SK-N-SH (cell line): ENCODE measurements at regions not wholly inside any gene's neighbourhood (a gene's known extent, or its start where the extent isn't known, plus 50 kb on each side); places are given as distances from the start of the nearest gene placed in this dataset.

ENCODE experiments used
- CTCF ChIA-PET: fragments of 300-600, 350-600 bp; formaldehyde crosslinking; extraction: SDS; loops from one replicate; lab custom pipeline; 2021; lab: Yijun Ruan, JAX
- POLR2A ChIA-PET: fragments of 350-600 bp; sonication (Branson Sonifier 250); formaldehyde crosslinking; extraction: SDS; loops from one replicate; lab custom pipeline; 2020; ENCODE audit warnings: antibody characterized with exemption, inconsistent platforms; lab: Yijun Ruan, JAX
- DNase-seq: peaks from one replicate; pipeline ENCODE4 v3.0.0; 2012
- H2AFZ ChIP-seq: fragments of 200-600 bp; sonication (generic); 2 replicates; pipeline ENCODE4 v1.8.1; 2016; ENCODE audit warnings: antibody characterized with exemption, mild to moderate bottlenecking, low read depth
- H3F3A ChIP-seq: fragments of 200-600 bp; sonication (generic); replicated peaks from 2 replicates; pipeline ENCODE3; 2016; ENCODE audit warnings: antibody characterized with exemption, mild to moderate bottlenecking; ENCODE audit not compliant: insufficient read depth
- H3K27ac ChIP-seq, 2 experiments: fragments of 200-500 bp in 1 of 2; fragments of 200-600 bp in 1 of 2; sonication (Bioruptor generic) in 1 of 2; sonication (generic), shearing (Covaris generic) in 1 of 2; 2 replicates each; pipeline versions ENCODE4 v1.5.1 to v1.6.1; 2014 to 2016; ENCODE audit warnings: low read depth in 2 of 2, inconsistent platforms in 1 of 2, low read length in 1 of 2, mild to moderate bottlenecking in 1 of 2, mixed read lengths in 1 of 2
- H3K27me3 ChIP-seq: fragments of 200-600 bp; sonication (generic), shearing (Covaris generic); 2 replicates; pipeline ENCODE4 v1.6.1; 2016; ENCODE audit warnings: mixed run types; ENCODE audit not compliant: insufficient read depth
- H3K36me3 ChIP-seq, 2 experiments: fragments of 200-500 bp in 1 of 2; fragments of 200-600 bp in 1 of 2; sonication (Bioruptor generic) in 1 of 2; sonication (generic) in 1 of 2; replicated peaks in 1 of 2; 2 replicates each; pipeline versions ENCODE3 to v1.5.1; 2014 to 2016; ENCODE audit warnings: low read length in 1 of 2, mild to moderate bottlenecking in 1 of 2; ENCODE audit not compliant: insufficient read depth in 2 of 2, control insufficient read depth in 1 of 2
- H3K4me1 ChIP-seq, 2 experiments: fragments of 200-500 bp in 1 of 2; fragments of 200-600 bp in 1 of 2; sonication (Bioruptor generic) in 1 of 2; sonication (generic), shearing (Covaris generic) in 1 of 2; 2 replicates each; pipeline versions ENCODE4 v1.5.1 to v1.6.1; 2014 to 2016; ENCODE audit warnings: low read depth in 1 of 2, low read length in 1 of 2, mixed run types in 1 of 2; ENCODE audit not compliant: insufficient read depth in 2 of 2, control insufficient read depth in 1 of 2
- H3K4me2 ChIP-seq: fragments of 200-600 bp; sonication (generic), shearing (Covaris generic); 2 replicates; pipeline ENCODE4 v1.6.1; 2017; ENCODE audit warnings: mixed run types
- H3K4me3 ChIP-seq, 2 experiments: fragments of 200-500 bp in 1 of 2; fragments of 200-600 bp in 1 of 2; sonication (Bioruptor generic) in 1 of 2; sonication (generic), shearing (Covaris generic) in 1 of 2; 2 replicates each; pipeline versions ENCODE4 v1.5.1 to v1.8.1; 2014 to 2016; ENCODE audit warnings: low read depth in 2 of 2, inconsistent platforms in 1 of 2, low read length in 1 of 2, mild to moderate bottlenecking in 1 of 2, mixed read lengths in 1 of 2, moderate library complexity in 1 of 2
- H3K79me2 ChIP-seq: fragments of 200-600 bp; sonication (generic); 2 replicates; pipeline ENCODE4 v1.8.1; 2017; ENCODE audit warnings: mild to moderate bottlenecking; ENCODE audit not compliant: insufficient read depth
- H3K9ac ChIP-seq: fragments of 200-600 bp; sonication (generic); 2 replicates; pipeline ENCODE4 v1.6.1; 2017; ENCODE audit warnings: mixed run types
- H3K9me2 ChIP-seq: fragments of 200-600 bp; sonication (generic); 2 replicates; pipeline ENCODE4 v1.6.1; 2017; ENCODE audit warnings: mixed run types
- H3K9me3 ChIP-seq: fragments of 200-600 bp; sonication (generic); 2 replicates; pipeline ENCODE4 v1.6.1; 2017; ENCODE audit warnings: mixed run types, mild to moderate bottlenecking, moderate library complexity
- H4K20me1 ChIP-seq: fragments of 200-600 bp; sonication (generic); 2 replicates; pipeline ENCODE4 v1.6.1; 2017; ENCODE audit warnings: mild to moderate bottlenecking, mixed run types; ENCODE audit not compliant: insufficient read depth
- CHD2 ChIP-seq: fragments of 150-350 bp; IDR thresholded peaks from 2 replicates; pipeline ENCODE4 v1.6.1; 2018; ENCODE audit warnings: low read length; ENCODE audit not compliant: partially characterized antibody
- CTCF ChIP-seq: fragments of 200-600 bp; sonication (generic); IDR thresholded peaks from 2 replicates; pipeline ENCODE4 v1.6.1; 2017; ENCODE audit warnings: antibody characterized with exemption, mild to moderate bottlenecking, moderate library complexity
- FOXJ3 ChIP-seq: sonication (generic); formaldehyde crosslinking; IDR thresholded peaks from 2 replicates; pipeline ENCODE4 v1.5.1; 2020; ENCODE audit warnings: mild to moderate bottlenecking, missing genetic modification reagents
- FOXM1 ChIP-seq: IDR thresholded peaks from 2 replicates; pipeline ENCODE4 v1.4.0; 2012; ENCODE audit warnings: low read depth, mild to moderate bottlenecking
- IRF3 ChIP-seq: fragments of 150-350 bp; IDR thresholded peaks from 2 replicates; pipeline ENCODE4 v1.6.1; 2016; ENCODE audit warnings: mild to moderate bottlenecking, low read depth, low read length
- JUND ChIP-seq: IDR thresholded peaks from 2 replicates; pipeline ENCODE4 v1.4.0; 2012
- MXI1 ChIP-seq: IDR thresholded peaks from 2 replicates; pipeline ENCODE4 v1.6.1; 2012; ENCODE audit warnings: mild to moderate bottlenecking, low read depth, low read length, improper control_type of control experiment
- NFIC ChIP-seq: IDR thresholded peaks from 2 replicates; pipeline ENCODE4 v1.4.0; 2012; ENCODE audit warnings: borderline replicate concordance
- POLR2AphosphoS5 ChIP-seq: IDR thresholded peaks from 2 replicates; pipeline ENCODE4 v1.6.1; 2012; ENCODE audit warnings: low read depth, low read length
- REST ChIP-seq: IDR thresholded peaks from 2 replicates; pipeline ENCODE4 v1.6.1; 2012; ENCODE audit warnings: mild to moderate bottlenecking, low read depth, low read length, moderate library complexity
- RFX5 ChIP-seq: IDR thresholded peaks from 2 replicates; pipeline ENCODE4 v1.6.1; 2012; ENCODE audit warnings: mild to moderate bottlenecking, improper control_type of control experiment, low read length
- RXRA ChIP-seq: IDR thresholded peaks from 2 replicates; pipeline ENCODE4 v1.4.0; 2012; ENCODE audit warnings: low read depth, mild to moderate bottlenecking, borderline replicate concordance
- TCF12 ChIP-seq: IDR thresholded peaks from 2 replicates; pipeline ENCODE4 v1.4.0; 2012
- TEAD4 ChIP-seq: IDR thresholded peaks from 2 replicates; pipeline ENCODE4 v1.4.0; 2012; ENCODE audit warnings: mild to moderate bottlenecking, borderline replicate concordance; ENCODE audit not compliant: insufficient read depth
- WGBS: methylation state at CpG from one replicate; pipeline ENCODE4 v1.1.6; 2017; ENCODE audit warnings: low lambda C conversion rate; 5-methylcytosine and 5-hydroxymethylcytosine counted together

- ChIA-PET CTCF (no interaction called here), POLR2A (no interaction called here)
- Histone ChIP-seq H3K9me3 (no peaks in the 10 kb centered on the region), H4K20me1 (no peaks in the 10 kb centered on the region), H3K9ac (no peak overlapping the region), H3K79me2 (no peaks in the 10 kb centered on the region), H2AFZ (no peak overlapping the region), H3K4me1 (no peaks in the 10 kb centered on the region), H3K36me3 (no peaks in the 10 kb centered on the region), H3K27ac (no peak overlapping the region), H3K27me3 (no peaks in the 10 kb centered on the region), H3F3A (no peaks in the 10 kb centered on the region), H3K9me2 (no peaks in the 10 kb centered on the region), H3K4me2 (no peak overlapping the region), H3K4me3 (no peak overlapping the region)
- 28% methylated on average over 2 of the region's 2 CpGs for WGBS
- no peak for DNase-seq
- TF ChIP-seq MXI1 (no peak), JUND (no peak), FOXM1 (no peak), TCF12 (no peak), REST (no peak), TEAD4 (no peak), CHD2 (no peak), RFX5 (no peak), RXRA (no peak), POLR2AphosphoS5 (no peak)
Observed at GRCh38 chr3:40962721-40963120, 236.6 kb upstream of the CTNNB1 start.

- H3K79me2 ChIP-seq, result no peaks in the 10 kb centered on the region
- no peaks in the 10 kb centered on the region for H3K27me3 ChIP-seq
- H2AFZ ChIP-seq, result no peak overlapping the region
- peaks cover 0 to 10% of the 10 kb centered on the region in 2 experiments; a peak in 1 of 4 replicates for H3K4me1 ChIP-seq
- 33% methylated on average over 1 of the region's 1 CpG for WGBS
- TF ChIP-seq FOXJ3 (CRISPR knock-in tag), result no peak
- TF ChIP-seq IRF3, result no peak
- no peak for TF ChIP-seq NFIC
- TF ChIP-seq CTCF, result no peak
- TF ChIP-seq RXRA, result no peak
- no peak for TF ChIP-seq MXI1
- H3K4me2 ChIP-seq, result no peak overlapping the region
- H3K9me2 ChIP-seq, result no peaks in the 10 kb centered on the region
- H3K4me3 ChIP-seq, result no peak overlapping the region
- DNase-seq, result no peak
- no peak overlapping the region for H3K9ac ChIP-seq
- no peak overlapping the region for H3K27ac ChIP-seq
- H4K20me1 ChIP-seq, result no peaks in the 10 kb centered on the region
- H3K36me3 ChIP-seq, result no peaks in the 10 kb centered on the region
- H3F3A ChIP-seq, result no peaks in the 10 kb centered on the region
- CTCF ChIA-PET, result no interaction called here
- POLR2A ChIA-PET, result no interaction called here
- H3K9me3 ChIP-seq, result no peaks in the 10 kb centered on the region
Observed at GRCh38 chr3:40968666-40969065, 230.6 kb upstream of the CTNNB1 start.
